ENCODE measurements at regions not wholly inside any gene's neighbourhood (a gene's known extent, or its start where the extent isn't known, plus 50 kb on each side); places are given as distances from the start of the nearest gene placed in this dataset.

GRCh38 chr2:215695861-215696260 is 260.0 kb upstream of the FN1 start:
- Histone ChIP-seq H3K4me3 (ENCODE audit: low read depth in 2 of 2, low read length in 2 of 2) (no peak overlapping the region), H3K36me3 (ENCODE audit: control insufficient read depth, insufficient read depth, low read length) (no peaks in the 10 kb centered on the region), H3K27me3 (ENCODE audit: control insufficient read depth, insufficient read depth, low read length) (no peaks in the 10 kb centered on the region), H3K4me1 (ENCODE audit: control insufficient read depth, insufficient read depth, low read length) (no peaks in the 10 kb centered on the region), H3K9me3 (ENCODE audit: control insufficient read depth, insufficient read depth, low read depth, low read length) (no peaks in the 10 kb centered on the region), H3K27ac (ENCODE audit: low read length) (no peak overlapping the region)
- ATAC-seq = no peak
- POLR2A ChIA-PET = no interaction called here
- no TSS peak for BruUV-seq (replicated peaks)
- TF ChIP-seq REST (IDR thresholded peaks at IDR 0.05; ENCODE audit: insufficient read depth in 1 of 2, low read depth in 2 of 2, low read length in 1 of 2) = no peak
- TF ChIP-seq TCF7L2 (IDR thresholded peaks at IDR 0.05; ENCODE audit: low read depth, low read length) = no peak
- TF ChIP-seq CTCF (IDR thresholded peaks at IDR 0.05) = no peak
- TF ChIP-seq SIN3A (IDR thresholded peaks at IDR 0.05; ENCODE audit: borderline replicate concordance, insufficient read depth, low read depth, low read length) = no peak
- no peak for TF ChIP-seq POLR2AphosphoS5 (IDR thresholded peaks at IDR 0.05; ENCODE audit: low read depth, low read length)
- DNase-seq (ENCODE audit: low read depth, low spot score) = no peak
- in situ Hi-C loops (cut with HindIII; ENCODE audit: low pct_unique_long_range_greater_than_20kb, low sequenced_read_pairs) = no loop called here
- CTCF ChIA-PET = no interaction called here
- intact Hi-C loops (cut with micrococcal nuclease; ENCODE audit: unreplicated experiment) = no loop called here

GRCh38 chr2:215693999-215694580 is 258.2 kb upstream of the FN1 start:
- no TSS peak for BruUV-seq (replicated peaks)
- H3K36me3 ChIP-seq (ENCODE audit: control insufficient read depth, insufficient read depth, low read length) = no peaks in the 10 kb centered on the region
- ATAC-seq = no peak
- TF ChIP-seq CTCF (IDR thresholded peaks at IDR 0.05) = no peak
- no peak for TF ChIP-seq REST (IDR thresholded peaks at IDR 0.05; ENCODE audit: insufficient read depth in 1 of 2, low read depth in 2 of 2, low read length in 1 of 2)
- TF ChIP-seq SIN3A (IDR thresholded peaks at IDR 0.05; ENCODE audit: borderline replicate concordance, insufficient read depth, low read depth, low read length) = no peak
- TF ChIP-seq POLR2AphosphoS5 (IDR thresholded peaks at IDR 0.05; ENCODE audit: low read depth, low read length) = no peak
- TF ChIP-seq TCF7L2 (IDR thresholded peaks at IDR 0.05; ENCODE audit: low read depth, low read length) = no peak
- CTCF ChIA-PET = no interaction called here
- no peak for DNase-seq (ENCODE audit: low read depth, low spot score)
- H3K27me3 ChIP-seq (ENCODE audit: control insufficient read depth, insufficient read depth, low read length) = no peaks in the 10 kb centered on the region
- H3K4me3 ChIP-seq (ENCODE audit: low read depth in 2 of 2, low read length in 2 of 2) = no peak overlapping the region
- POLR2A ChIA-PET = no interaction called here
- H3K9me3 ChIP-seq (ENCODE audit: control insufficient read depth, insufficient read depth, low read depth, low read length) = no peaks in the 10 kb centered on the region
- intact Hi-C loops (cut with micrococcal nuclease; ENCODE audit: unreplicated experiment) = no loop called here
- no peaks in the 10 kb centered on the region for H3K4me1 ChIP-seq (ENCODE audit: control insufficient read depth, insufficient read depth, low read length)
- in situ Hi-C loops (cut with HindIII; ENCODE audit: low pct_unique_long_range_greater_than_20kb, low sequenced_read_pairs) = no loop called here
- no peak overlapping the region for H3K27ac ChIP-seq (ENCODE audit: low read length)
